Kidney epithelial cell (primary cell): ENCODE measurements at regions not wholly inside any gene's neighbourhood (a gene's known extent, or its start where the extent isn't known, plus 50 kb on each side); places are given as distances from the start of the nearest gene placed in this dataset.

Source experiments
- DNase-seq: peaks from one replicate; pipeline ENCODE4 v3.0.0-alpha.2; 2010; ENCODE audit warnings: low read depth
- H3K27me3 ChIP-seq: 2 replicates; pipeline ENCODE4 v1.6.0; 2011; ENCODE audit warnings: low read length; ENCODE audit not compliant: control insufficient read depth, insufficient read depth
- H3K36me3 ChIP-seq: 2 replicates; pipeline ENCODE4 v1.5.1; 2011; ENCODE audit warnings: low read length; ENCODE audit not compliant: control insufficient read depth, insufficient read depth
- H3K4me3 ChIP-seq: 2 replicates; pipeline ENCODE4 v1.5.1; 2011; ENCODE audit warnings: low read depth, mild to moderate bottlenecking, control low read depth, low read length
- TF ChIP-seq, protein P1 (sequence below): IDR thresholded peaks from 2 replicates; pipeline ENCODE4 v1.5.1; 2011; ENCODE audit warnings: mild to moderate bottlenecking, moderate library complexity, low read length, control low read depth, inconsistent platforms; ENCODE audit not compliant: insufficient read depth, poor library complexity, severe bottlenecking

DNA sequence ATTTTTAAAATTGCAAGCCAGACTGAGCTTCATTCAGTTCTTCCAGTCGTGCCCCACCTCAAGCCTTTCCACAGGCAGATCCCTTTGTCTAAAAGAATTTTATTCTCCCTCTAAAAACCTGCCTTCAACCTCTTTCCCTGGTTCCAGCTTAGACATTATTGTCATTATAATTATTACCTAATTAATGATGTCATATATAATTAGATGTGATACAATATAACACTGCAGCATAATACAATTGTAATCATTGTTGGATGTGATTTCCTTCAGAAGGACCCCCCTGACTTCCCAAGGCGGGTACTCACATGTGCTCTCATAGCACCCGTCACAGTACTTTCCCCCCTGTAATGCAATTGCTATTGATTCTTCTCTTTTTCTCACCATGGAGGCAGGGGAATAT, 88.6 kb downstream of the GPAM start:
- Histone ChIP-seq H3K36me3 (no peaks in the 10 kb centered on the region), H3K4me3 (no peak overlapping the region), H3K27me3 (no peaks in the 10 kb centered on the region)
- no peak for DNase-seq
- TF ChIP-seq, protein P1, sequence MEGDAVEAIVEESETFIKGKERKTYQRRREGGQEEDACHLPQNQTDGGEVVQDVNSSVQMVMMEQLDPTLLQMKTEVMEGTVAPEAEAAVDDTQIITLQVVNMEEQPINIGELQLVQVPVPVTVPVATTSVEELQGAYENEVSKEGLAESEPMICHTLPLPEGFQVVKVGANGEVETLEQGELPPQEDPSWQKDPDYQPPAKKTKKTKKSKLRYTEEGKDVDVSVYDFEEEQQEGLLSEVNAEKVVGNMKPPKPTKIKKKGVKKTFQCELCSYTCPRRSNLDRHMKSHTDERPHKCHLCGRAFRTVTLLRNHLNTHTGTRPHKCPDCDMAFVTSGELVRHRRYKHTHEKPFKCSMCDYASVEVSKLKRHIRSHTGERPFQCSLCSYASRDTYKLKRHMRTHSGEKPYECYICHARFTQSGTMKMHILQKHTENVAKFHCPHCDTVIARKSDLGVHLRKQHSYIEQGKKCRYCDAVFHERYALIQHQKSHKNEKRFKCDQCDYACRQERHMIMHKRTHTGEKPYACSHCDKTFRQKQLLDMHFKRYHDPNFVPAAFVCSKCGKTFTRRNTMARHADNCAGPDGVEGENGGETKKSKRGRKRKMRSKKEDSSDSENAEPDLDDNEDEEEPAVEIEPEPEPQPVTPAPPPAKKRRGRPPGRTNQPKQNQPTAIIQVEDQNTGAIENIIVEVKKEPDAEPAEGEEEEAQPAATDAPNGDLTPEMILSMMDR, result no peak

DNA sequence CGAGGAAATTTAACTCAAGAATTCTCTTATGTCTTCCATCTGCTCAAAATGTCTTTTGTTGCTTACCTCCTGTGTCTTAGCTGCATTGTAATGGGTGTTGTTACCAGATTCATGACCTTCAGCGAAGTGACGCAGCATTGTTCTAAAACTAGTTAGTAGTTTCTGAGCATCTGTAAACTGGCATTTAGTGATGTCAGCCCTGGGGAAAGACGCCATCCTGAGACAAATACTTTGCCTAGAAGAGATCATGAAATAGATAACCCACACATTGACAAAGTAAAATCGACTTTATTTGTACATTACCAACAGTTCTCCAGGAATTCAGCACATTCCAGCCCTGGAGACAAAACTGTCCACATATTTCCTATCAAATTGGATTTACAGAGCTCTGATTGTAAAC, 87.8 kb downstream of the GPAM start:
- Histone ChIP-seq H3K27me3 (no peaks in the 10 kb centered on the region), H3K36me3 (no peaks in the 10 kb centered on the region), H3K4me3 (no peak overlapping the region)
- no peak for DNase-seq
- TF ChIP-seq, protein P1, result no peak

DNA sequence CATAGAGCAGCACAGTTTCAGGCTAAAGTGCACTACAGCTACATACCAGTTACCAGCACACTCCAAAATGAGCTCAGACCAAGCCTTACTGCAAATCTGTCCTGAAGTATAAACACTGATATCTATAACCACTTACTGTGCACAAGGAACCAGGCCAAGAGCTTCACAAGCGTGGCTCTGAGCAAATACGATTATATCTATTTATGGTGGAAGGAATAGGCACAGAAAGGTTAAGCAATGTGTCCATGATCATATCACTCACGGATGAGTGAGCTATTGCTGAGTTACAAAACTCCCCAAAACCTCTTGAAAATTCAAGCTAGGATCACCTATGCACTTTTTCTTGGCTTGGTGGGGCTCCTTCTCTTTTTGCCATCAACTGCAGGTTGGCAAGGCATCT, 84.9 kb downstream of the GPAM start:
- Histone ChIP-seq H3K4me3 (no peak overlapping the region), H3K36me3 (no peaks in the 10 kb centered on the region), H3K27me3 (no peaks in the 10 kb centered on the region)
- DNase-seq, result no peak
- TF ChIP-seq, protein P1, result no peak
